IMR-90 (cell line): ENCODE measurements at regions not wholly inside any gene's neighbourhood (a gene's known extent, or its start where the extent isn't known, plus 50 kb on each side); places are given as distances from the start of the nearest gene placed in this dataset.

Experiments used
- ATAC-seq: fragments of 200-7000 bp; cut with Tn5 transposase; 2 replicates; pipeline ENCODE4 v1.9.1; 2020; ENCODE audit warnings: low read depth, mild to moderate bottlenecking, moderate library complexity
- BruUV-seq: library from RNA; stranded (reverse); fragments of 400-500 nt; replicated peaks from 2 replicates; lab custom pipeline; 2021; lab: Mats Ljungman, UMichigan
- CTCF ChIA-PET: fragments of 300-600 bp; formaldehyde crosslinking; extraction: SDS; loops from one replicate; lab custom pipeline; 2021; ENCODE audit warnings: antibody characterized with exemption; lab: Yijun Ruan, JAX
- POLR2A ChIA-PET: fragments of 300-600 bp; sonication (Branson Sonifier 250); formaldehyde crosslinking; loops from one replicate; lab custom pipeline; 2022; ENCODE audit warnings: antibody characterized with exemption; ENCODE audit not compliant: unreplicated experiment; lab: Charles Lee
- DNase-seq: peaks from one replicate; pipeline ENCODE4 v3.0.0; 2013
- H2AFZ ChIP-seq: replicated peaks from 2 replicates; pipeline ENCODE3; 2013; ENCODE audit warnings: low read length, mild to moderate bottlenecking; ENCODE audit not compliant: poor library complexity
- H2AK5ac ChIP-seq: 2 replicates; pipeline ENCODE4 v1.6.1; 2013; ENCODE audit warnings: low read depth, low read length, inconsistent platforms
- H2AK9ac ChIP-seq: replicated peaks from 2 replicates; pipeline ENCODE3; 2013; ENCODE audit warnings: mild to moderate bottlenecking, low read depth, low read length, moderate library complexity; ENCODE audit not compliant: poor library complexity
- H2BK120ac ChIP-seq: 2 replicates; pipeline ENCODE4 v1.6.1; 2013; ENCODE audit warnings: low read depth, low read length, inconsistent platforms
- H2BK15ac ChIP-seq: 3 replicates; pipeline ENCODE4 v1.6.1; 2013; ENCODE audit warnings: low read depth, low read length, inconsistent platforms
- H2BK20ac ChIP-seq: 2 replicates; pipeline ENCODE4 v1.6.1; 2013; ENCODE audit warnings: low read depth, mild to moderate bottlenecking, inconsistent platforms, low read length, moderate library complexity
- H2BK5ac ChIP-seq: 2 replicates; pipeline ENCODE4 v1.6.1; 2013; ENCODE audit warnings: mild to moderate bottlenecking, low read depth, low read length, inconsistent platforms; ENCODE audit not compliant: poor library complexity, severe bottlenecking
- H3K14ac ChIP-seq: replicated peaks from 2 replicates; pipeline ENCODE4 v1.6.1; 2013; ENCODE audit warnings: low read depth, low read length, inconsistent platforms
- H3K18ac ChIP-seq: 2 replicates; pipeline ENCODE4 v1.6.1; 2013; ENCODE audit warnings: low read depth, low read length, control low read depth
- H3K23ac ChIP-seq: 2 replicates; pipeline ENCODE4 v1.6.1; 2013; ENCODE audit warnings: low read depth, low read length, inconsistent platforms
- H3K27ac ChIP-seq: 2 replicates; pipeline ENCODE4 v1.5.1; 2013; ENCODE audit warnings: mild to moderate bottlenecking, control low read depth, low read length; ENCODE audit not compliant: insufficient read depth
- H3K27me3 ChIP-seq: 2 replicates; pipeline ENCODE4 v1.6.1; 2013; ENCODE audit warnings: low read length; ENCODE audit not compliant: control insufficient read depth, insufficient read depth
- H3K36me3 ChIP-seq: 2 replicates; pipeline ENCODE4 v1.6.1; 2013; ENCODE audit warnings: low read length, mixed read lengths; ENCODE audit not compliant: control insufficient read depth, insufficient read depth
- H3K4ac ChIP-seq: 2 replicates; pipeline ENCODE4 v1.6.1; 2013; ENCODE audit warnings: low read depth, low read length, inconsistent platforms
- H3K4me1 ChIP-seq: 2 replicates; pipeline ENCODE4 v1.6.1; 2013; ENCODE audit warnings: low read length, mixed read lengths; ENCODE audit not compliant: control insufficient read depth, insufficient read depth
- H3K4me2 ChIP-seq: 2 replicates; pipeline ENCODE4 v1.6.1; 2013; ENCODE audit warnings: low read depth, mild to moderate bottlenecking, control low read depth, low read length, moderate library complexity
- H3K4me3 ChIP-seq: 2 replicates; pipeline ENCODE4 v1.5.1; 2013; ENCODE audit warnings: low read depth, mild to moderate bottlenecking, control low read depth, low read length, moderate library complexity; ENCODE audit not compliant: insufficient read depth
- H3K56ac ChIP-seq: 2 replicates; pipeline ENCODE4 v1.6.1; 2013; ENCODE audit warnings: low read length, inconsistent platforms; ENCODE audit not compliant: insufficient read depth; ENCODE audit errors: extremely low read depth
- H3K79me1 ChIP-seq, 2 experiments: 2 replicates each; pipeline ENCODE4 v1.6.1; 2013; ENCODE audit warnings: low read length in 2 of 2, inconsistent platforms in 1 of 2, low read depth in 1 of 2
- H3K9ac ChIP-seq: 2 replicates; pipeline ENCODE4 v1.6.1; 2013; ENCODE audit warnings: low read depth, low read length, control low read depth
- H3K9me1 ChIP-seq: 2 replicates; pipeline ENCODE4 v1.6.1; 2013; ENCODE audit warnings: low read length, inconsistent platforms; ENCODE audit not compliant: insufficient read depth
- H3K9me3 ChIP-seq: 2 replicates; pipeline ENCODE4 v1.6.1; 2013; ENCODE audit warnings: low read length; ENCODE audit not compliant: control insufficient read depth, insufficient read depth
- H4K20me1 ChIP-seq: 2 replicates; pipeline ENCODE4 v1.6.1; 2013; ENCODE audit warnings: low read length, inconsistent platforms; ENCODE audit not compliant: insufficient read depth
- H4K5ac ChIP-seq: 2 replicates; pipeline ENCODE4 v1.6.1; 2013; ENCODE audit warnings: mild to moderate bottlenecking, low read depth, low read length, control low read depth
- H4K8ac ChIP-seq, 2 experiments: 2 replicates each; pipeline ENCODE4 v1.6.1; 2013; ENCODE audit warnings: low read depth in 2 of 2, low read length in 2 of 2, control low read depth in 1 of 2, inconsistent platforms in 1 of 2
- H4K91ac ChIP-seq: 2 replicates; pipeline ENCODE4 v1.6.1; 2013; ENCODE audit warnings: low read depth, low read length, inconsistent platforms; ENCODE audit not compliant: insufficient read depth
- BHLHE40 ChIP-seq: fragments of 150-350 bp; IDR thresholded peaks from 2 replicates; pipeline ENCODE4 v1.6.1; 2016; ENCODE audit warnings: mild to moderate bottlenecking, low read depth, low read length
- CEBPB ChIP-seq: IDR thresholded peaks from 2 replicates; pipeline ENCODE4 v1.6.1; 2012; ENCODE audit warnings: low read depth, low read length, improper control_type of control experiment
- CHD1 ChIP-seq: IDR thresholded peaks from 2 replicates; pipeline ENCODE4 v1.6.1; 2012; ENCODE audit warnings: low read depth, low read length, improper control_type of control experiment
- FOS ChIP-seq: fragments of 150-350 bp; IDR thresholded peaks from 2 replicates; pipeline ENCODE4 v1.6.1; 2016; ENCODE audit warnings: low read depth, low read length
- MAFK ChIP-seq: IDR thresholded peaks from 2 replicates; pipeline ENCODE4 v1.6.1; 2012; ENCODE audit warnings: low read depth, low read length, improper control_type of control experiment
- RAD21 ChIP-seq: IDR thresholded peaks from 2 replicates; pipeline ENCODE4 v1.6.1; 2012; ENCODE audit warnings: low read length, improper control_type of control experiment
- RCOR1 ChIP-seq: IDR thresholded peaks from 2 replicates; pipeline ENCODE4 v1.6.1; 2012; ENCODE audit warnings: mild to moderate bottlenecking, low read length, improper control_type of control experiment; ENCODE audit not compliant: insufficient replicate concordance
- RFX5 ChIP-seq: IDR thresholded peaks from 2 replicates; pipeline ENCODE4 v1.8.0; 2012; ENCODE audit warnings: low read depth, mild to moderate bottlenecking, low read length, moderate library complexity
- SMC3 ChIP-seq: fragments of 150-350 bp; IDR thresholded peaks from 2 replicates; pipeline ENCODE4 v1.6.1; 2016; ENCODE audit warnings: low read depth, mild to moderate bottlenecking, antibody characterized with exemption, low read length, moderate library complexity
- WGBS, 2 experiments: methylation state at CpG; one replicate each; pipeline versions ENCODE4 v1.1.5 to v1.1.7; 2013; ENCODE audit warnings: missing lambda C conversion rate in 2 of 2; ENCODE audit not compliant: insufficient read length in 1 of 2; ENCODE audit errors: extremely low coverage in 2 of 2; 5-methylcytosine and 5-hydroxymethylcytosine counted together
- dilution Hi-C: fragments of 300-500 bp; cut with HindIII; formaldehyde crosslinking; loops from one replicate; pipeline ENCODE4 v1.14.3; 2018; ENCODE audit warnings: low sequenced_read_pairs; ENCODE audit not compliant: unreplicated experiment
- in situ Hi-C: fragments of 300-500 bp; cut with MboI; formaldehyde crosslinking; loops from 3 replicates; pipeline ENCODE4 v1.14.3; 2019; ENCODE audit warnings: low sequenced_read_pairs, inconsistent platforms, mixed read lengths
- intact Hi-C: fragments of 100-400 bp; cut with micrococcal nuclease; formaldehyde crosslinking; loops from 2 replicates; pipeline ENCODE4 v1.10.0; 2022
- TF ChIP-seq, protein P1 (sequence below): fragments of 150-350 bp; IDR thresholded peaks from 2 replicates; pipeline ENCODE4 v1.6.1; 2017; ENCODE audit warnings: mild to moderate bottlenecking, antibody characterized with exemption, low read length, low read depth
- TF ChIP-seq, protein P2 (sequence below): fragments of 150-350 bp; IDR thresholded peaks from 2 replicates; pipeline ENCODE4 v1.6.1; 2016; ENCODE audit warnings: low read depth, mild to moderate bottlenecking, low read length, moderate library complexity, borderline replicate concordance

DNA sequence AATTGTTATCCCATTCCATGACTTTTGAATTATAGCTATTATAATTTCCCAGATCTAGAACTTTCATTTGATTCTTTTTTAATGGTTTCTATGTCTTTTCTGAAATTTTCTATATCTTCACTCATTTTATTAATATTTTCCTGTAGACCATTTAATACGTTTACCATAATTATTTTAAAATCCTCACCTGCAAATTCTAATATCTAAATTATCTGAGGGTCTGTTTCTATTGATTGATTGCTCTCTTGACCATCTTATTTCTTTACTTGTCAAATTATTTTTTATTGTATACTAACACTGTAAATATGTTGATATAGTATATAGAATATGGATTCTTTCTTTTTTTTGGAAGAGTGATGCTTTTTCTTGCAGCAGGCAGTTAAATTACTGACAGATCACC is 229.3 kb upstream of the CTBP2 start:
- Histone ChIP-seq H3K36me3 (no peaks in the 10 kb centered on the region), H3K4me1 (no peaks in the 10 kb centered on the region), H3K27ac (no peak overlapping the region), H3K4ac (no peak overlapping the region), H2BK5ac (no peak overlapping the region), H3K56ac (no peak overlapping the region), H4K8ac (no peak overlapping the region), H3K23ac (no peak overlapping the region), H3K27me3 (no peaks in the 10 kb centered on the region), H2BK120ac (no peak overlapping the region), H2AFZ (no peak overlapping the region), H4K91ac (no peak overlapping the region), H3K14ac (no peak overlapping the region), H4K5ac (no peak overlapping the region), H2BK20ac (no peak overlapping the region), H3K9ac (no peak overlapping the region), H3K18ac (no peak overlapping the region), H2AK5ac (no peak overlapping the region), H3K9me1 (no peaks in the 10 kb centered on the region), H2AK9ac (no peak overlapping the region), H3K79me1 (no peaks in the 10 kb centered on the region), H3K4me2 (no peak overlapping the region), H3K9me3 (no peaks in the 10 kb centered on the region), H2BK15ac (no peak overlapping the region), H4K20me1 (no peaks in the 10 kb centered on the region), H3K4me3 (no peak overlapping the region)
- WGBS, 2 experiments, result no CpG with 5 or more reads among the region's 1 CpG
- ATAC-seq (no peak), DNase-seq (no peak)
- TF ChIP-seq CHD1 (no peak), RCOR1 (no peak), BHLHE40 (no peak), SMC3 (no peak), MAFK (no peak), FOS (no peak), RFX5 (no peak), CEBPB (no peak), RAD21 (no peak)
- TF ChIP-seq, protein P1, sequence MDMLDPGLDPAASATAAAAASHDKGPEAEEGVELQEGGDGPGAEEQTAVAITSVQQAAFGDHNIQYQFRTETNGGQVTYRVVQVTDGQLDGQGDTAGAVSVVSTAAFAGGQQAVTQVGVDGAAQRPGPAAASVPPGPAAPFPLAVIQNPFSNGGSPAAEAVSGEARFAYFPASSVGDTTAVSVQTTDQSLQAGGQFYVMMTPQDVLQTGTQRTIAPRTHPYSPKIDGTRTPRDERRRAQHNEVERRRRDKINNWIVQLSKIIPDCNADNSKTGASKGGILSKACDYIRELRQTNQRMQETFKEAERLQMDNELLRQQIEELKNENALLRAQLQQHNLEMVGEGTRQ, result no peak
- TF ChIP-seq, protein P2, sequence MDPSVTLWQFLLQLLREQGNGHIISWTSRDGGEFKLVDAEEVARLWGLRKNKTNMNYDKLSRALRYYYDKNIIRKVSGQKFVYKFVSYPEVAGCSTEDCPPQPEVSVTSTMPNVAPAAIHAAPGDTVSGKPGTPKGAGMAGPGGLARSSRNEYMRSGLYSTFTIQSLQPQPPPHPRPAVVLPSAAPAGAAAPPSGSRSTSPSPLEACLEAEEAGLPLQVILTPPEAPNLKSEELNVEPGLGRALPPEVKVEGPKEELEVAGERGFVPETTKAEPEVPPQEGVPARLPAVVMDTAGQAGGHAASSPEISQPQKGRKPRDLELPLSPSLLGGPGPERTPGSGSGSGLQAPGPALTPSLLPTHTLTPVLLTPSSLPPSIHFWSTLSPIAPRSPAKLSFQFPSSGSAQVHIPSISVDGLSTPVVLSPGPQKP, result no peak
- intact Hi-C loops (no loop called here), dilution Hi-C loops (no loop called here), in situ Hi-C loops (no loop called here)
- CTCF ChIA-PET, result no interaction called here
- POLR2A ChIA-PET, result no interaction called here
- BruUV-seq, result no TSS peak
